H9 (cell line): ENCODE measurements at regions not wholly inside any gene's neighbourhood (a gene's known extent, or its start where the extent isn't known, plus 50 kb on each side); places are given as distances from the start of the nearest gene placed in this dataset.

Source experiments
- DNase-seq: peaks from one replicate; pipeline ENCODE4 v3.0.0-alpha.2; 2017
- H2AFZ ChIP-seq: one replicate; pipeline ENCODE4 v1.6.1; 2013; ENCODE audit warnings: mild to moderate bottlenecking, low read length, control low read depth, moderate library complexity
- H2AK5ac ChIP-seq: 2 replicates; pipeline ENCODE4 v1.6.1; 2013; ENCODE audit warnings: low read length, control low read depth, mixed read lengths; ENCODE audit not compliant: insufficient read length
- H2BK120ac ChIP-seq: one replicate; pipeline ENCODE4 v1.6.1; 2013; ENCODE audit warnings: low read depth, mild to moderate bottlenecking, low read length, control low read depth, inconsistent platforms; ENCODE audit not compliant: poor library complexity, severe bottlenecking
- H2BK12ac ChIP-seq: 2 replicates; pipeline ENCODE4 v1.6.1; 2013; ENCODE audit warnings: low read length, control low read depth, mixed read lengths, low read depth; ENCODE audit not compliant: insufficient read length
- H2BK15ac ChIP-seq: 2 replicates; pipeline ENCODE4 v1.6.1; 2013; ENCODE audit warnings: low read depth, low read length, control low read depth
- H2BK20ac ChIP-seq: one replicate; pipeline ENCODE4 v1.6.1; 2013; ENCODE audit warnings: low read depth, mild to moderate bottlenecking, low read length, control low read depth, inconsistent platforms; ENCODE audit not compliant: poor library complexity, severe bottlenecking
- H2BK5ac ChIP-seq: 2 replicates; pipeline ENCODE4 v1.6.1; 2013; ENCODE audit warnings: low read length, control low read depth, mixed read lengths; ENCODE audit not compliant: insufficient read length
- H3K14ac ChIP-seq: 2 replicates; pipeline ENCODE4 v1.6.1; 2013; ENCODE audit warnings: low read length, control low read depth; ENCODE audit not compliant: insufficient read depth
- H3K18ac ChIP-seq: 2 replicates; pipeline ENCODE4 v1.6.1; 2013; ENCODE audit warnings: low read depth, mild to moderate bottlenecking, mixed read lengths, low read length, control low read depth; ENCODE audit not compliant: insufficient read length
- H3K23ac ChIP-seq: 2 replicates; pipeline ENCODE4 v1.6.1; 2013; ENCODE audit warnings: low read length, control low read depth, mixed read lengths, low read depth; ENCODE audit not compliant: insufficient read length
- H3K23me2 ChIP-seq: 2 replicates; pipeline ENCODE4 v1.6.1; 2013; ENCODE audit warnings: low read depth, mild to moderate bottlenecking, mixed read lengths, low read length, control low read depth; ENCODE audit not compliant: insufficient read length, poor library complexity, severe bottlenecking
- H3K27ac ChIP-seq: 2 replicates; pipeline ENCODE4 v1.5.1; 2013; ENCODE audit warnings: low read length, control low read depth, mixed read lengths, low read depth; ENCODE audit not compliant: insufficient read length
- H3K27me3 ChIP-seq: 2 replicates; pipeline ENCODE4 v1.6.1; 2013; ENCODE audit warnings: low read length, control low read depth, inconsistent platforms; ENCODE audit not compliant: insufficient read depth
- H3K4ac ChIP-seq: 2 replicates; pipeline ENCODE4 v1.6.1; 2013; ENCODE audit warnings: low read depth, mild to moderate bottlenecking, control low read depth, inconsistent platforms, low read length, moderate library complexity
- H3K4me1 ChIP-seq: 2 replicates; pipeline ENCODE4 v1.6.1; 2013; ENCODE audit warnings: low read length, control low read depth, inconsistent platforms; ENCODE audit not compliant: insufficient read depth
- H3K4me2 ChIP-seq: 2 replicates; pipeline ENCODE4 v1.6.1; 2013; ENCODE audit warnings: low read length, control low read depth, mixed read lengths; ENCODE audit not compliant: insufficient read length, insufficient read depth
- H3K56ac ChIP-seq: 2 replicates; pipeline ENCODE4 v1.6.1; 2013; ENCODE audit warnings: low read depth, mild to moderate bottlenecking, mixed read lengths, low read length, control low read depth; ENCODE audit not compliant: insufficient read length
- H3K79me1 ChIP-seq: 2 replicates; pipeline ENCODE4 v1.6.1; 2013; ENCODE audit warnings: low read depth, mild to moderate bottlenecking, moderate library complexity, low read length, control low read depth, inconsistent platforms; ENCODE audit not compliant: insufficient read depth, poor library complexity, severe bottlenecking
- H3K79me2 ChIP-seq: 2 replicates; pipeline ENCODE4 v1.6.1; 2013; ENCODE audit warnings: low read length, control low read depth, inconsistent platforms; ENCODE audit not compliant: insufficient read depth
- H3K9ac ChIP-seq: 2 replicates; pipeline ENCODE4 v1.6.1; 2013; ENCODE audit warnings: low read length, control low read depth, mixed read lengths; ENCODE audit not compliant: insufficient read length; ENCODE audit errors: extremely low read depth
- H3K9me3 ChIP-seq: one replicate; pipeline ENCODE4 v1.6.1; 2013; ENCODE audit warnings: low read depth, low read length, inconsistent platforms; ENCODE audit not compliant: control insufficient read depth
- H3T11ph ChIP-seq: one replicate; pipeline ENCODE4 v1.6.1; 2013; ENCODE audit warnings: mild to moderate bottlenecking, low read length, control low read depth, inconsistent platforms
- H4K20me1 ChIP-seq: one replicate; pipeline ENCODE4 v1.6.1; 2013; ENCODE audit not compliant: control insufficient read depth, insufficient read length, insufficient read depth
- H4K5ac ChIP-seq: 2 replicates; pipeline ENCODE4 v1.6.1; 2013; ENCODE audit warnings: low read depth, mild to moderate bottlenecking, mixed read lengths, low read length, control low read depth; ENCODE audit not compliant: insufficient read length
- H4K8ac ChIP-seq: replicated peaks from 2 replicates; pipeline ENCODE4 v1.6.1; 2013; ENCODE audit warnings: low read length, control low read depth, mixed read lengths, low read depth; ENCODE audit not compliant: insufficient read length
- H4K91ac ChIP-seq: 2 replicates; pipeline ENCODE4 v1.6.1; 2013; ENCODE audit warnings: low read depth, mild to moderate bottlenecking, moderate library complexity, mixed read lengths, low read length, control low read depth; ENCODE audit not compliant: insufficient read length
- H3K27ac Mint-ChIP-seq, 3 experiments: 2 replicates in 2 of 3; 3 replicates in 1 of 3; pipeline ENCODE4 v1.8.0; 2020 to 2021; ENCODE audit warnings: mixed read lengths in 3 of 3, mild to moderate bottlenecking in 1 of 3, moderate library complexity in 1 of 3
- H3K27me3 Mint-ChIP-seq: 2 replicates; pipeline ENCODE4 v1.8.0; 2021; ENCODE audit warnings: low read depth, mild to moderate bottlenecking, moderate library complexity, mixed read lengths
- H3K36me3 Mint-ChIP-seq, 3 experiments: 2 replicates in 2 of 3; 3 replicates in 1 of 3; pipeline ENCODE4 v1.8.0; 2020 to 2021; ENCODE audit warnings: low read depth in 3 of 3, mixed read lengths in 3 of 3; ENCODE audit not compliant: insufficient read depth in 1 of 3
- H3K4me1 Mint-ChIP-seq, 2 experiments: 2 replicates each; pipeline ENCODE4 v1.8.0; 2020; ENCODE audit warnings: mixed read lengths in 2 of 2
- H3K4me3 Mint-ChIP-seq, 2 experiments: 2 replicates in 1 of 2; 3 replicates in 1 of 2; pipeline ENCODE4 v1.8.0; 2020 to 2021; ENCODE audit warnings: mild to moderate bottlenecking in 2 of 2, mixed read lengths in 2 of 2, moderate library complexity in 1 of 2
- H3K9me3 Mint-ChIP-seq, 2 experiments: 2 replicates in 1 of 2; 3 replicates in 1 of 2; pipeline ENCODE4 v1.8.0; 2020; ENCODE audit warnings: mild to moderate bottlenecking in 2 of 2, mixed read lengths in 2 of 2, moderate library complexity in 1 of 2
- WGBS: extraction: QIAGEN DNeasy Blood & Tissue Kit; methylation state at CpG from one replicate; pipeline ENCODE4 v1.1.7; 2013; ENCODE audit warnings: missing lambda C conversion rate, low lambda C conversion rate, mixed read lengths; ENCODE audit not compliant: insufficient read length; ENCODE audit errors: extremely low coverage; 5-methylcytosine and 5-hydroxymethylcytosine counted together
- TF ChIP-seq, protein P1 (sequence below): fragments of 200-600 bp; sonication (generic); conservative IDR thresholded peaks from 3 replicates; pipeline ENCODE4 v1.8.0; 2021; ENCODE audit warnings: antibody characterized with exemption, mild to moderate bottlenecking

DNA sequence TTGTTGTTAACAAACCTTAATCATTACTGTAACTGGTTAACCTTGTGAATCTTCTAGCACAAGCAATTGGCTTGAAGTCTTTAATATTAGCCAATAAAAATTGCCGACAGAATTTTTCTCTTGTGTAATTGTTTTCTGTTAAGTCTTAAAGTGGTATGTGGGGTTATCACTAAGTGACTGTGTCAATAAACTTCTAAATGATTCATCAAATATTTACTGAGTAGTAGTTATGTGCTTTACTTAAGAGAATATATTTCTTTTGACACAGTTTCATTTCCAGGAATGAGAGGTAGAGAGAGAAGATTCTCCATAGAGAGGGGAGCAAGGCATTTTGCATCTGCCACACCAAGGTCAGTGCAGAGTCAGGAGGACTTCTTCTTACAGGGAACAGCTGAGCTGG lies 2361.6 kb upstream of the AGA start:
- Histone ChIP-seq H2BK12ac (no peak overlapping the region), H3K18ac (no peak overlapping the region), H3K4me2 (no peak overlapping the region), H2AFZ (no peak overlapping the region), H4K5ac (no peak overlapping the region), H3K4me1 (no peaks in the 10 kb centered on the region), H2BK20ac (no peak overlapping the region), H4K20me1 (no peaks in the 10 kb centered on the region), H4K91ac (no peak overlapping the region), H3K27ac (no peak overlapping the region), H3K23ac (no peak overlapping the region), H4K8ac (no peak overlapping the region), H3K56ac (no peak overlapping the region), H2BK15ac (no peak overlapping the region), H3K79me2 (no peaks in the 10 kb centered on the region), H3K9me3 (no peaks in the 10 kb centered on the region), H3K9ac (no peak overlapping the region), H2BK5ac (no peak overlapping the region), H2AK5ac (no peak overlapping the region), H2BK120ac (no peak overlapping the region), H3K14ac (no peak overlapping the region), H3K23me2 (no peaks in the 10 kb centered on the region), H3K27me3 (no peaks in the 10 kb centered on the region), H3T11ph (no peak overlapping the region), H3K79me1 (no peaks in the 10 kb centered on the region), H3K4ac (no peak overlapping the region)
- H3K27me3 Mint-ChIP-seq = no peaks in the 10 kb centered on the region
- DNase-seq = no peak
- H3K27ac Mint-ChIP-seq = no peak overlapping the region
- no peaks in the 10 kb centered on the region for H3K9me3 Mint-ChIP-seq
- TF ChIP-seq, protein P1, sequence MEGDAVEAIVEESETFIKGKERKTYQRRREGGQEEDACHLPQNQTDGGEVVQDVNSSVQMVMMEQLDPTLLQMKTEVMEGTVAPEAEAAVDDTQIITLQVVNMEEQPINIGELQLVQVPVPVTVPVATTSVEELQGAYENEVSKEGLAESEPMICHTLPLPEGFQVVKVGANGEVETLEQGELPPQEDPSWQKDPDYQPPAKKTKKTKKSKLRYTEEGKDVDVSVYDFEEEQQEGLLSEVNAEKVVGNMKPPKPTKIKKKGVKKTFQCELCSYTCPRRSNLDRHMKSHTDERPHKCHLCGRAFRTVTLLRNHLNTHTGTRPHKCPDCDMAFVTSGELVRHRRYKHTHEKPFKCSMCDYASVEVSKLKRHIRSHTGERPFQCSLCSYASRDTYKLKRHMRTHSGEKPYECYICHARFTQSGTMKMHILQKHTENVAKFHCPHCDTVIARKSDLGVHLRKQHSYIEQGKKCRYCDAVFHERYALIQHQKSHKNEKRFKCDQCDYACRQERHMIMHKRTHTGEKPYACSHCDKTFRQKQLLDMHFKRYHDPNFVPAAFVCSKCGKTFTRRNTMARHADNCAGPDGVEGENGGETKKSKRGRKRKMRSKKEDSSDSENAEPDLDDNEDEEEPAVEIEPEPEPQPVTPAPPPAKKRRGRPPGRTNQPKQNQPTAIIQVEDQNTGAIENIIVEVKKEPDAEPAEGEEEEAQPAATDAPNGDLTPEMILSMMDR = no peak
- H3K4me1 Mint-ChIP-seq = 0 out of 4 replicates have a peak, but pooled peaks cover 0 to 2% of the 10 kb centered on the region in 2 experiments
- no peaks in the 10 kb centered on the region for H3K36me3 Mint-ChIP-seq
- H3K4me3 Mint-ChIP-seq = no peak overlapping the region
- no CpG with 5 or more reads among the region's 1 CpG for whole genome bisulfite sequencing
